ENCODE measurements at regions not wholly inside any gene's neighbourhood (a gene's known extent, or its start where the extent isn't known, plus 50 kb on each side); places are given as distances from the start of the nearest gene placed in this dataset.

DNA sequence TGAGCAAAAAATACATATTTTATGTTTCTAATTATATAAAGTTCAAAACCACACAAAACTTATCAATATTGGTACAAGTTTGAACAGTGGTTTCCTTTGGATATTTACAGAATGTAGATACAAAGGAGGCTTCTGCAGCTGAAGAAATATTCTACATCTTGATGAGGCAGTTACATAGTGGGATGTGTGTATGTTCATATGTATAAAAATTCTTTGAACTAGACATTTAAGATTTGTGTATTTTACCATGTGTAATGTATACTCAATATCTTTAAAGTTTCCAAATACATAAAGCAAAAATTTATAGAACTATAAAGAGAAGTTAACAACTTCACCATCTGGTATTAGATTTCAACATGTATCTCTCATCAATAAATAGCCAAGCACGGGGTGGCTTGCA lies 80.7 kb upstream of the TNFSF4 start:
- no peak overlapping the region for H3K4me3 ChIP-seq (replicated peaks; ENCODE audit: low read depth, low read length)
- TF ChIP-seq, protein P1, sequence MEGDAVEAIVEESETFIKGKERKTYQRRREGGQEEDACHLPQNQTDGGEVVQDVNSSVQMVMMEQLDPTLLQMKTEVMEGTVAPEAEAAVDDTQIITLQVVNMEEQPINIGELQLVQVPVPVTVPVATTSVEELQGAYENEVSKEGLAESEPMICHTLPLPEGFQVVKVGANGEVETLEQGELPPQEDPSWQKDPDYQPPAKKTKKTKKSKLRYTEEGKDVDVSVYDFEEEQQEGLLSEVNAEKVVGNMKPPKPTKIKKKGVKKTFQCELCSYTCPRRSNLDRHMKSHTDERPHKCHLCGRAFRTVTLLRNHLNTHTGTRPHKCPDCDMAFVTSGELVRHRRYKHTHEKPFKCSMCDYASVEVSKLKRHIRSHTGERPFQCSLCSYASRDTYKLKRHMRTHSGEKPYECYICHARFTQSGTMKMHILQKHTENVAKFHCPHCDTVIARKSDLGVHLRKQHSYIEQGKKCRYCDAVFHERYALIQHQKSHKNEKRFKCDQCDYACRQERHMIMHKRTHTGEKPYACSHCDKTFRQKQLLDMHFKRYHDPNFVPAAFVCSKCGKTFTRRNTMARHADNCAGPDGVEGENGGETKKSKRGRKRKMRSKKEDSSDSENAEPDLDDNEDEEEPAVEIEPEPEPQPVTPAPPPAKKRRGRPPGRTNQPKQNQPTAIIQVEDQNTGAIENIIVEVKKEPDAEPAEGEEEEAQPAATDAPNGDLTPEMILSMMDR (IDR thresholded peaks at IDR 0.05; ENCODE audit: low read length, missing control alignments) = no peak
- DNase-seq (ENCODE audit: low read depth) = no peak

DNA sequence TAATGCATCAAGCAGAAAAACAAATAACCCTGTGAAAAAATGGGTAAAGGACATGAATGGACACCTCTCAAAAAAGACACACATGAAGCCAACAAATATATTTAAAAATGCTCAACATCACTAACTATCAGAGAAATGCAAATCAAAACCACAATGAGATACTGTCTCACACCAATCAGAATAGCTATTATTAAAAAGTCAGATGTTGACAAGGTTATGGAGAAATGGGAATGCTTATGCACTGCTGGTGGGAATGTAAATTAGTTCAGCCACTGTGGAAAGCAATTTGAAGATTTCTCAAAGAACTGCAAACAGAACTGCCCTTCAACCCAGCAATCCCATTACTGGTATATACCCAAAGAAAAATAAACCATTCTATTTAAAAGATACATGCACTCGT lies 86.6 kb upstream of the TNFSF4 start:
- DNase-seq (ENCODE audit: low read depth) = no peak
- no peak overlapping the region for H3K4me3 ChIP-seq (replicated peaks; ENCODE audit: low read depth, low read length)
- TF ChIP-seq, protein P1 (IDR thresholded peaks at IDR 0.05; ENCODE audit: low read length, missing control alignments) = no peak

DNA sequence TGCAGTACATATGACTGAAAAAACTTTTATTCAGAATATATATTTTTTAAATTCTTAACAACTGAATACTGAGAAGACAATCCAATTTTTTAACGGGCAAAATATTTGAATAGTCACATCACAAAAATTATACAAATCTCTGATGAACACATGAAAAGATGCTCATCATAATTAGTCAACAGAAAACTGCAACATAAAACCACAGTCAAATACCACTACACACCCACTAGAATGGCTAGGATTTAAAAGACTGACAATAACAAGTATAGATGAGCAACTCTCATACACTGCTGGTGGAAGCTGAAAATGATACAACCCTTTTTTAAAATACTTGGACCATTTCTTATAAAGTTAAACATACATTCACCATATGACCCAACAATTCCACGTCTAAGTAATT lies 87.7 kb upstream of the TNFSF4 start:
- DNase-seq (ENCODE audit: low read depth) = no peak
- no peak overlapping the region for H3K4me3 ChIP-seq (replicated peaks; ENCODE audit: low read depth, low read length)
- TF ChIP-seq, protein P1 (IDR thresholded peaks at IDR 0.05; ENCODE audit: low read length, missing control alignments) = no peak

DNA sequence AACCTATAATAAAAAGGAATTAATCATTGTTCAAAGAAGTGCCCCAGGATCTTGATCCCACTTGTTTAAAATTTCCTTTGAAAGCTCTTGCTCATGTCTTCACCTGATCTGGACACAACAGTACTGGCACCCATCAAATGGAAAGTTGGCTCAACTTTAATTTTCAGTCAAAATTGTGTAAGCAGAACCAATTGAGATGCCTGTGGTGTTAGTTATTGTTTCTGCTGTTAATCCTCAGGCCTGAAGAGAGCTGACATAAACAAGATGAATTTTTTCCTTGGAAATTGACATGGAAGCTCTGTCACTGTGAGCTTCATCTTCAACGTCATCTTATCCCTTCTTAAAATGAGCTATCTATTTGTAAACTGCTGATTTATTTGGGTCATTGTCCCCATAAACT lies 88.3 kb upstream of the TNFSF4 start:
- TF ChIP-seq, protein P1 (IDR thresholded peaks at IDR 0.05; ENCODE audit: low read length, missing control alignments) = no peak
- DNase-seq (ENCODE audit: low read depth) = peak; percentile 6
- H3K4me3 ChIP-seq (replicated peaks; ENCODE audit: low read depth, low read length) = no peak overlapping the region

DNA sequence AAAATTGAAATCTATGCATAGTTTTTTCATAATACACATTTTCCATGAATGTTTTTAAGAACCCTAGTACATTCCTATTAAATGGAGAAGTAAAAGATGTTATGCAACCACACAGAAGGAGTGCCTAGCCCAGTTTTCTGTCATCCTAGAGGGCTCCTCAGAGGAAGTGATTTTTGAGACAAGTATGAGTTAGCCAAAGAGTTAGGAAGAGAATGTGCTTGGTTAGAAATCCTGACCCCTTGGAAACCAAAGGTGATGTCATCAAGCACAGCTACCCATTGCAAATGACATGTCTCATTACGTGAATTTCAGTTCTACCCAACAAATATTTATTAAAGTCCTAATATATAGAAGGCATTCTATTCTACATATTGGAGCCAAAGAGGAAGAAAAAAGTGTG lies 88.9 kb upstream of the TNFSF4 start:
- H3K4me3 ChIP-seq (replicated peaks; ENCODE audit: low read depth, low read length) = no peak overlapping the region
- peak; percentile 17 for DNase-seq (ENCODE audit: low read depth)
- TF ChIP-seq, protein P1 (IDR thresholded peaks at IDR 0.05; ENCODE audit: low read length, missing control alignments) = no peak

DNA sequence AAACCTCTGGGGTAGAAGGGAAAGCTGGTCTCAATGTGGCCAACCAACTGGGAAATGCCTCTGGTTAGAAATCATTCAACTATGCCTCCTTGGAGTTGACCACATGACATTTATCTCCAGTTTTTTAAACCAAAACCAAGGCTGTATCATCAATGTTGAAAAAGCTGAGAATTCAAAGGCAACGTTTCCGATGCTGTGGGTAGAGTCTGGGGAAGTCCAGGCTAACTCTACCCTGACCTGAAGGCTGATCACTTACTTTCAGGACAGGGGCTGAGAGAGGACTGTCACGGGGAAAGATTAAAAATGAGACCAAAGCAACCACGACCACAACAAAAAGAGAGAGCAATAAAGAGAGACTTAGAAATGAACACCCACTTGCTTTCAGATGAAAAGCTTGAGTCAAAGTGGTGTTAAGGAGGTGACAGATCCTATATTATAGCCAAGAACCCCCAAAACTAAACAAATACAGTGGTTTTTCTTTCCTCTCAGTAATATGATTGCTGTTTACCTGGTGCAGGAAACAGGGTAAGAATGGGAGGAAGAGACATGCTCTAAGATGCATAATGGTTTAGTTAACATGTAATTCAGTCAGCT lies 90.8 kb upstream of the TNFSF4 start:
- TF ChIP-seq, protein P1 (IDR thresholded peaks at IDR 0.05; ENCODE audit: low read length, missing control alignments) = no peak
- no peak for DNase-seq (ENCODE audit: low read depth)
- no peak overlapping the region for H3K4me3 ChIP-seq (replicated peaks; ENCODE audit: low read depth, low read length)

Data from fibroblast of pulmonary artery (primary cell).